Caco-2 (cell line): ENCODE measurements at regions not wholly inside any gene's neighbourhood (a gene's known extent, or its start where the extent isn't known, plus 50 kb on each side); places are given as distances from the start of the nearest gene placed in this dataset.
"Not testable (repeated sequence)": the region's sequence is repeated elsewhere in the genome, so short reads cannot be mapped to it uniquely, and the experiment has no call there.

Experiments
- BruUV-seq: library from RNA; stranded (reverse); fragments of 400-500 nt; replicated peaks from 2 replicates; lab custom pipeline; 2021; lab: Mats Ljungman, UMichigan
- CTCF ChIA-PET: fragments of 300-600 bp; sonication (Branson Sonifier 250); formaldehyde crosslinking; loops from one replicate; lab custom pipeline; 2022; ENCODE audit warnings: antibody characterized with exemption; lab: Charles Lee
- POLR2A ChIA-PET: fragments of 300-600 bp; sonication (Branson Sonifier 250); formaldehyde crosslinking; loops from one replicate; lab custom pipeline; 2022; ENCODE audit warnings: antibody characterized with exemption; lab: Charles Lee
- DNase-seq, 2 experiments: peaks; one replicate each; pipeline versions ENCODE4 v3.0.0 to v3.0.0-alpha.2; 2020 to 2022
- H3K27me3 ChIP-seq: replicated peaks from 2 replicates; pipeline ENCODE4 v1.6.0; 2011; ENCODE audit warnings: low read length; ENCODE audit not compliant: control insufficient read depth, insufficient read depth
- H3K36me3 ChIP-seq: 2 replicates; pipeline ENCODE4 v1.5.1; 2011; ENCODE audit warnings: low read length; ENCODE audit not compliant: control insufficient read depth, insufficient read depth
- H3K4me1 ChIP-seq: fragments of 250-450 bp; sonication (Bioruptor Pico); 2 replicates; pipeline ENCODE4 v1.5.1; 2020; ENCODE audit warnings: mild to moderate bottlenecking
- H3K4me3 ChIP-seq: 2 replicates; pipeline ENCODE4 v1.5.1; 2011; ENCODE audit warnings: low read depth, mild to moderate bottlenecking, control low read depth, low read length
- H3K9me3 ChIP-seq: fragments of 250-450 bp; sonication (Bioruptor Pico); 2 replicates; pipeline ENCODE4 v1.5.1; 2020; ENCODE audit warnings: mild to moderate bottlenecking, moderate library complexity
- H3K27ac Mint-ChIP-seq: one replicate; pipeline ENCODE4 v1.8.0; 2022; ENCODE audit warnings: mixed read lengths; ENCODE audit not compliant: unreplicated experiment
- H3K27me3 Mint-ChIP-seq: one replicate; pipeline ENCODE4 v1.8.0; 2022; ENCODE audit warnings: mixed read lengths; ENCODE audit not compliant: insufficient read depth, unreplicated experiment
- H3K36me3 Mint-ChIP-seq: one replicate; pipeline ENCODE4 v1.8.0; 2022; ENCODE audit warnings: mild to moderate bottlenecking, mixed read lengths; ENCODE audit not compliant: insufficient read depth, unreplicated experiment
- H3K4me1 Mint-ChIP-seq: one replicate; pipeline ENCODE4 v1.8.0; 2022; ENCODE audit warnings: low read depth, mixed read lengths; ENCODE audit not compliant: unreplicated experiment
- H3K4me3 Mint-ChIP-seq: one replicate; pipeline ENCODE4 v1.8.0; 2022; ENCODE audit warnings: mild to moderate bottlenecking, moderate library complexity, mixed read lengths; ENCODE audit not compliant: unreplicated experiment
- H3K9me3 Mint-ChIP-seq: one replicate; pipeline ENCODE4 v1.8.0; 2022; ENCODE audit warnings: mixed read lengths; ENCODE audit not compliant: unreplicated experiment
- intact Hi-C: fragments of 100-400 bp; cut with micrococcal nuclease; formaldehyde crosslinking; loops from one replicate; pipeline ENCODE4 v1.10.0; 2022; ENCODE audit not compliant: unreplicated experiment
- TF ChIP-seq, protein P1 (sequence below), 2 experiments: fragments of 200-600 bp in 1 of 2; IDR thresholded peaks; 1 replicate in 1 of 2; 2 replicates in 1 of 2; pipeline versions ENCODE4 v1.5.1 to v1.8.0; 2011 to 2022; ENCODE audit warnings: antibody characterized with exemption in 1 of 2, control low read depth in 1 of 2, inconsistent platforms in 1 of 2, low read depth in 1 of 2, low read length in 1 of 2, mild to moderate bottlenecking in 1 of 2, moderate library complexity in 1 of 2; ENCODE audit not compliant: insufficient read depth in 1 of 2, severe bottlenecking in 1 of 2, unreplicated experiment in 1 of 2

DNA sequence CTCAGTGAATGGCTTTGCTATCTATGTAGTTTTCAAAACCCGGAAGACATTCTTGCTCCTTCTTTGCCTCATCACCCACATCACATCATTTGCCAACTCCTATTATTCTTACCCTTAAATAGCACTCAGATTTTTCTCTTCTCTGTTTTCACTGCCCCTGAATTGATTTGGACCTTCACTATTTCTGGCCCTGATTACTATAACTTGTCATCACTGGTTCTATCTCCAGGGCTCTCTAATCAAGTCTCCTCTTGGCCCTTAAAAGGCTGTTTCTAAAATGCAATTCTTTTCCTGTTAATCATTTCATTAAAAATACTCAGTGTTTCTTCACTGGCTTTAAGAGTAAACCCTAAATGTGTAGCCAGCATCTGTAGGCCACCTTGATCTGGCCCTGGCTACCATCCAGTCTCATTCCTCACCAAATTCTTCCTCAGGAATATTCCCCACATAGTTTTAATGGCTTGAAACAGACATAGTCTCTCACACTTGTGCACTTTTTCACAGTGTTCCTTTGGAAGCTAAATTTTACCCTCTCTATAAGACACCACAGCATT, 437.1 kb upstream of the CBLB start:
- H3K9me3 Mint-ChIP-seq: no peaks in the 10 kb centered on the region
- Histone ChIP-seq H3K36me3 (no peaks in the 10 kb centered on the region), H3K4me1 (no peaks in the 10 kb centered on the region), H3K4me3 (no peak overlapping the region), H3K27me3 (no peaks in the 10 kb centered on the region), H3K9me3 (no peaks in the 10 kb centered on the region)
- DNase-seq: no peak
- H3K4me3 Mint-ChIP-seq: no peak overlapping the region
- CTCF ChIA-PET: no interaction called here
- H3K27me3 Mint-ChIP-seq: no peaks in the 10 kb centered on the region
- intact Hi-C loops: no loop called here
- H3K36me3 Mint-ChIP-seq: no peaks in the 10 kb centered on the region
- no peak overlapping the region for H3K27ac Mint-ChIP-seq
- no peaks in the 10 kb centered on the region for H3K4me1 Mint-ChIP-seq
- no TSS peak for BruUV-seq
- TF ChIP-seq, protein P1, sequence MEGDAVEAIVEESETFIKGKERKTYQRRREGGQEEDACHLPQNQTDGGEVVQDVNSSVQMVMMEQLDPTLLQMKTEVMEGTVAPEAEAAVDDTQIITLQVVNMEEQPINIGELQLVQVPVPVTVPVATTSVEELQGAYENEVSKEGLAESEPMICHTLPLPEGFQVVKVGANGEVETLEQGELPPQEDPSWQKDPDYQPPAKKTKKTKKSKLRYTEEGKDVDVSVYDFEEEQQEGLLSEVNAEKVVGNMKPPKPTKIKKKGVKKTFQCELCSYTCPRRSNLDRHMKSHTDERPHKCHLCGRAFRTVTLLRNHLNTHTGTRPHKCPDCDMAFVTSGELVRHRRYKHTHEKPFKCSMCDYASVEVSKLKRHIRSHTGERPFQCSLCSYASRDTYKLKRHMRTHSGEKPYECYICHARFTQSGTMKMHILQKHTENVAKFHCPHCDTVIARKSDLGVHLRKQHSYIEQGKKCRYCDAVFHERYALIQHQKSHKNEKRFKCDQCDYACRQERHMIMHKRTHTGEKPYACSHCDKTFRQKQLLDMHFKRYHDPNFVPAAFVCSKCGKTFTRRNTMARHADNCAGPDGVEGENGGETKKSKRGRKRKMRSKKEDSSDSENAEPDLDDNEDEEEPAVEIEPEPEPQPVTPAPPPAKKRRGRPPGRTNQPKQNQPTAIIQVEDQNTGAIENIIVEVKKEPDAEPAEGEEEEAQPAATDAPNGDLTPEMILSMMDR (IDR thresholded peaks at IDR 0.05; ENCODE audit: insufficient read depth in 1 of 2, low read depth in 1 of 2, low read length in 1 of 2, severe bottlenecking in 1 of 2, unreplicated experiment in 1 of 2): no peak
- POLR2A ChIA-PET: no interaction called here

DNA sequence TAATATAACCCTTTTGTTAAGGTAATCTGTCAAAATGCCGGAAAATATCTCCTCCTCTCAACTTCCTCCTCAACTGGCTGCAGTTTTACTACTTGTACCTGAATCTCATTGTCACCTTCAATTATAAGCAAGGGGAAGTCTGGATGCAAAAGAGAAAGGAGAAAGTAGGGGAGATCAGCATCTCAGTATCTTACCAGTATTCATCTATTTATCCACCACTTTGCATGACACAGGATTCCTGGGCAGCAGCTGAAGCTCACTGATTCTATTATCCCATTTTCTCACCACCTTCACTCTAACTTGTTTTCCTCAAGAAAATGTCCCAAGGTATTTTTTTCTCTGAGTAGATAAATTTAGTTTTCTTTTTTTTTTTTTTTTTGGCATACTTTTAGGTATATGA, 440.5 kb upstream of the CBLB start:
- intact Hi-C loops: no loop called here
- ChIA-PET CTCF (no interaction called here), POLR2A (no interaction called here)
- Mint-ChIP-seq H3K4me3 (no peak overlapping the region), H3K4me1 (no peaks in the 10 kb centered on the region), H3K27ac (no peak overlapping the region), H3K36me3 (no peaks in the 10 kb centered on the region), H3K27me3 (no peaks in the 10 kb centered on the region), H3K9me3 (no peaks in the 10 kb centered on the region)
- Histone ChIP-seq H3K4me3 (no peak overlapping the region), H3K4me1 (no peaks in the 10 kb centered on the region), H3K9me3 (no peaks in the 10 kb centered on the region), H3K27me3 (no peaks in the 10 kb centered on the region), H3K36me3 (no peaks in the 10 kb centered on the region)
- no peak for DNase-seq
- TF ChIP-seq, protein P1 (IDR thresholded peaks at IDR 0.05; ENCODE audit: insufficient read depth in 1 of 2, low read depth in 1 of 2, low read length in 1 of 2, severe bottlenecking in 1 of 2, unreplicated experiment in 1 of 2): no peak
- BruUV-seq: no TSS peak

DNA sequence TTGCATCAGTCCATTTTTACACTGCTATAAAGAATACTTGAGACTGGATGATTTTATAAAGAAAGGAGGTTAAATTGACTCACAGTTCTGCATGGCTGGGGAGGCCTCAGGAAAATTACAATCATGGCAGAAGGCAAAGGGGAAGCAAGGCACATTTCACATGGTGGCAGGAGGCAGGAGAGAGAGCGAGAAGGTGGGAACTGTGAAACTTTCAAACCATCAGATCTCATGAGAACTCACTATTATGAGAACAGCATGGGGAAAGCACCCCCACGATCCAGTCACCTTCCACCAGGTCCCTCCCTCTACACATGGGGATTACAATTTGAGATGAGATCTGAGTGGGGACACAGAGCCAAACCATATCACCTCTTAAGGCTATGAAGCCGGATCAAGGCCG, 441.0 kb upstream of the CBLB start:
- H3K4me1 Mint-ChIP-seq, H3K36me3 ChIP-seq, H3K36me3 Mint-ChIP-seq, POLR2A ChIA-PET, H3K9me3 Mint-ChIP-seq, H3K4me3 ChIP-seq, H3K27me3 ChIP-seq, CTCF ChIA-PET, H3K27ac Mint-ChIP-seq, DNase-seq, H3K4me3 Mint-ChIP-seq, H3K4me1 ChIP-seq, H3K27me3 Mint-ChIP-seq, H3K9me3 ChIP-seq, intact Hi-C loops, BruUV-seq: not testable (repeated sequence)
